ENCODE measurements at regions not wholly inside any gene's neighbourhood (a gene's known extent, or its start where the extent isn't known, plus 50 kb on each side); places are given as distances from the start of the nearest gene placed in this dataset.

GRCh38 chr7:25032774-25033743, 53.1 kb upstream of the OSBPL3 start:
- Histone ChIP-seq H3K9me3 (ENCODE audit: control insufficient read depth in 1 of 2, insufficient read depth in 1 of 2, low read length in 2 of 2) (no peaks in the 10 kb centered on the region), H3K27me3 (ENCODE audit: control insufficient read depth in 1 of 2, insufficient read depth in 2 of 2, low read length in 2 of 2) (no peaks in the 10 kb centered on the region), H3K36me3 (ENCODE audit: insufficient read depth, low read length) (no peaks in the 10 kb centered on the region), H3K27ac (ENCODE audit: low read depth in 1 of 2, low read length in 2 of 2) (no peak overlapping the region), H3K4me3 (ENCODE audit: low read length) (no peak overlapping the region), H3K4me1 (ENCODE audit: insufficient read depth, low read length) (peaks cover 23% of the 10 kb centered on the region)
- ChIA-PET POLR2A (no interaction called here), CTCF (interaction anchor here (0.7 to 1.5 kb wide), 2 partner anchors 31 to 51 kb away, joined by 3 to 4 read pairs; no protein-coding TSS in a partner anchor)
- Mint-ChIP-seq H3K36me3 (ENCODE audit: low read depth) (no peaks in the 10 kb centered on the region), H3K4me3 (no peak overlapping the region), H3K27ac (no peak overlapping the region), H3K4me1 (ENCODE audit: low read depth) (peaks cover 39% of the 10 kb centered on the region), H3K27me3 (no peaks in the 10 kb centered on the region), H3K9me3 (peaks cover 2% of the 10 kb centered on the region)
- DNase-seq (no peak), ATAC-seq (ENCODE audit: poor library complexity) (no peak)
- TF ChIP-seq CTCF (IDR thresholded peaks at IDR 0.05), result no peak
- intact Hi-C loops (cut with DNase I, micrococcal nuclease), result loop anchor here in 1 of 2 experiments (5.0 kb wide), 1 partner anchor 51 kb away; the partner anchor contains the start of gene OSBPL3

GRCh38 chr7:25031432-25031831, 51.5 kb upstream of the OSBPL3 start:
- H3K4me1 Mint-ChIP-seq (ENCODE audit: low read depth), result peaks cover 48% of the 10 kb centered on the region
- CTCF ChIA-PET, result interaction anchor here (0.6 to 1.3 kb wide), 2 partner anchors 48 to 63 kb away, joined by 3 read pairs; no protein-coding TSS in a partner anchor
- H3K27me3 Mint-ChIP-seq, result no peaks in the 10 kb centered on the region
- H3K4me3 Mint-ChIP-seq, result no peak overlapping the region
- TF ChIP-seq CTCF (IDR thresholded peaks at IDR 0.05), result no peak
- no peak overlapping the region for H3K27ac ChIP-seq (ENCODE audit: low read depth in 1 of 2, low read length in 2 of 2)
- H3K9me3 ChIP-seq (ENCODE audit: control insufficient read depth in 1 of 2, insufficient read depth in 1 of 2, low read length in 2 of 2), result no peaks in the 10 kb centered on the region
- DNase-seq (peak in 1 of 14 experiments; percentile 5), ATAC-seq (ENCODE audit: poor library complexity) (no peak)
- H3K27me3 ChIP-seq (ENCODE audit: control insufficient read depth in 1 of 2, insufficient read depth in 2 of 2, low read length in 2 of 2), result no peaks in the 10 kb centered on the region
- H3K27ac Mint-ChIP-seq, result no peak overlapping the region
- H3K9me3 Mint-ChIP-seq, result peaks cover 2% of the 10 kb centered on the region
- H3K4me3 ChIP-seq (ENCODE audit: low read length), result no peak overlapping the region
- intact Hi-C loops (cut with DNase I, micrococcal nuclease), result loop anchor here in 1 of 2 experiments (5.0 kb wide), 1 partner anchor 49 kb away; the partner anchor contains the start of gene OSBPL3
- H3K36me3 Mint-ChIP-seq (ENCODE audit: low read depth), result no peaks in the 10 kb centered on the region
- H3K36me3 ChIP-seq (ENCODE audit: insufficient read depth, low read length), result no peaks in the 10 kb centered on the region
- peaks cover 39% of the 10 kb centered on the region for H3K4me1 ChIP-seq (ENCODE audit: insufficient read depth, low read length)
- POLR2A ChIA-PET, result no interaction called here

GRCh38 chr7:25031007-25031406, 51.0 kb upstream of the OSBPL3 start:
- no peak overlapping the region for H3K4me3 Mint-ChIP-seq
- H3K9me3 Mint-ChIP-seq, result peaks cover 1% of the 10 kb centered on the region
- Histone ChIP-seq H3K4me3 (ENCODE audit: low read length) (no peak overlapping the region), H3K27me3 (ENCODE audit: control insufficient read depth in 1 of 2, insufficient read depth in 2 of 2, low read length in 2 of 2) (no peaks in the 10 kb centered on the region), H3K4me1 (ENCODE audit: insufficient read depth, low read length) (peaks cover 43% of the 10 kb centered on the region), H3K9me3 (ENCODE audit: control insufficient read depth in 1 of 2, insufficient read depth in 1 of 2, low read length in 2 of 2) (no peaks in the 10 kb centered on the region), H3K36me3 (ENCODE audit: insufficient read depth, low read length) (no peaks in the 10 kb centered on the region), H3K27ac (ENCODE audit: low read depth in 1 of 2, low read length in 2 of 2) (no peak overlapping the region)
- intact Hi-C loops (cut with DNase I, micrococcal nuclease), result loop anchor here in 1 of 2 experiments (5.0 kb wide), 1 partner anchor 49 kb away; the partner anchor contains the start of gene OSBPL3
- H3K27me3 Mint-ChIP-seq, result no peaks in the 10 kb centered on the region
- TF ChIP-seq CTCF (IDR thresholded peaks at IDR 0.05), result no peak
- peak overlapping the region; percentile 36 for H3K27ac Mint-ChIP-seq
- peak in 2 of 14 experiments; percentile 2 to 38 for DNase-seq
- peaks cover 48% of the 10 kb centered on the region for H3K4me1 Mint-ChIP-seq (ENCODE audit: low read depth)
- no peaks in the 10 kb centered on the region for H3K36me3 Mint-ChIP-seq (ENCODE audit: low read depth)
- ChIA-PET POLR2A (interaction anchor here (0.9 to 1.5 kb wide), 2 partner anchors 50 to 52 kb away, joined by 3 to 6 read pairs; no protein-coding TSS in a partner anchor), CTCF (interaction anchor here (0.6 to 1.3 kb wide), 2 partner anchors 48 to 63 kb away, joined by 3 read pairs; no protein-coding TSS in a partner anchor)
- no peak for ATAC-seq (ENCODE audit: poor library complexity)

Data from CD4-positive, alpha-beta T cell (primary cell).